ENCODE measurements at regions not wholly inside any gene's neighbourhood (a gene's known extent, or its start where the extent isn't known, plus 50 kb on each side); places are given as distances from the start of the nearest gene placed in this dataset.

DNA sequence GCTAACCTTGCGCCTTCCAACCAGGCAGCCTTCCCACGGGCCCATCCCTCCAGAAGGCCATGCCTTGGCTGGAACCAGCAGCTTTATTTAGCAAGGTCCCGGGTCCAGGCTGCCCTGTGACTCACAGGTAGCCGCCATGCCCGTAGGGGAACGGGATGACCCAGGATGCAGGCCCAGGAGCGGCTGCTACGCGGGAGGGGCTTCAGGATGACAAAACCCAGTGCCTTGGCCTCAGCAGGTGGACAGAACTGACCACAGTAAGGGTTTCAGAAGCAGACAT is 63.3 kb downstream of the RTP5 start:
- H3K27ac ChIP-seq (ENCODE audit: low read depth, low read length) = no peak overlapping the region
- H3K27me3 ChIP-seq (ENCODE audit: control insufficient read depth in 5 of 5, insufficient read depth in 4 of 5, low read length in 5 of 5) = peaks cover 0 to 3% (median 0%) of the 10 kb centered on the region in 5 donors
- H3K4me3 ChIP-seq (ENCODE audit: low read depth in 1 of 5, low read length in 5 of 5) = no peak overlapping the region
- no peaks in the 10 kb centered on the region for H3K36me3 ChIP-seq (ENCODE audit: control insufficient read depth in 5 of 5, insufficient read depth in 5 of 5, low read length in 5 of 5)
- H3K9me3 ChIP-seq (ENCODE audit: control insufficient read depth in 5 of 5, low read length in 5 of 5) = no peaks in the 10 kb centered on the region
- H3K4me1 ChIP-seq (ENCODE audit: control insufficient read depth in 5 of 5, insufficient read depth in 5 of 5, low read length in 5 of 5) = peaks cover 0 to 3% (median 0%) of the 10 kb centered on the region in 5 donors
- no peak overlapping the region for H3K9ac ChIP-seq (ENCODE audit: low read length in 5 of 5)

DNA sequence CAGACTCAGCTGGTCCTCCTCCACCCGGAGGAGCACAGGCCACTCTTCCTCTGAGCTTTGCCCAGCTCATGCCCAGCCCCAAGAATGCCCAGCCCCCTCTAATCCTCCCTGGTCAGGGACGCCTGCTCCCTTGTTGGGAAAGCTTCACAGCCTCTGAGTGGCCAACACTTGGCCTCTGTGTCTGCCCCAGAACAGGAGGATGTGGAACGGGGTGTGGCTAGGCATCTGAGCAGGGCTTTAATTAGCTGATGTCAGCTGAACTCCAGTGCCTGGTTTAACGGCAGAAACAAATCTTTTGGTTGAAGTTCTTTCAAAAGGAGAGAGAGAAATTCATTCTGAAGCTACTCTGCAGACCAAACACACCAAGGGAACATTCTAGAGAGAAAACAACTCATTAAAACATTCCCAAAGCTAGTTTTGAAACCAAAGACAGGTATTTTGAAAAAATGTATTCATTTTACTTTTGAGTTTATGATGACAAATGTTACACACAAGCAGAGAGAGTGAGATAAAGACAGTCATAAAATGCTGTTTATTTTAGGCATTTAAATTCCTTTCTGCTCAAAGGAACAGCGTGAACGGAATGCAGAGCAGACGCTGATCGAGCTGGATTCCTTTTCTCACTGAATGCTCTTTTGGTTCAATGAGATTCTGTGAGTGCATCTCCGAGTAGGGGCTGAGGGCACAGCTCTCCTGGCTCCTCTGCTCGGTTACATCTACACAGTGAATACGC is 63.8 kb downstream of the RTP5 start:
- Histone ChIP-seq H3K4me3 (ENCODE audit: low read depth in 1 of 5, low read length in 5 of 5) (no peak overlapping the region), H3K27ac (ENCODE audit: low read depth, low read length) (no peak overlapping the region), H3K36me3 (ENCODE audit: control insufficient read depth in 5 of 5, insufficient read depth in 5 of 5, low read length in 5 of 5) (no peaks in the 10 kb centered on the region), H3K4me1 (ENCODE audit: control insufficient read depth in 5 of 5, insufficient read depth in 5 of 5, low read length in 5 of 5) (peaks cover 0 to 3% (median 0%) of the 10 kb centered on the region in 5 donors), H3K9ac (ENCODE audit: low read length in 5 of 5) (no peak overlapping the region), H3K27me3 (ENCODE audit: control insufficient read depth in 5 of 5, insufficient read depth in 4 of 5, low read length in 5 of 5) (peaks cover 0 to 3% (median 0%) of the 10 kb centered on the region in 5 donors), H3K9me3 (ENCODE audit: control insufficient read depth in 5 of 5, low read length in 5 of 5) (no peaks in the 10 kb centered on the region)

DNA sequence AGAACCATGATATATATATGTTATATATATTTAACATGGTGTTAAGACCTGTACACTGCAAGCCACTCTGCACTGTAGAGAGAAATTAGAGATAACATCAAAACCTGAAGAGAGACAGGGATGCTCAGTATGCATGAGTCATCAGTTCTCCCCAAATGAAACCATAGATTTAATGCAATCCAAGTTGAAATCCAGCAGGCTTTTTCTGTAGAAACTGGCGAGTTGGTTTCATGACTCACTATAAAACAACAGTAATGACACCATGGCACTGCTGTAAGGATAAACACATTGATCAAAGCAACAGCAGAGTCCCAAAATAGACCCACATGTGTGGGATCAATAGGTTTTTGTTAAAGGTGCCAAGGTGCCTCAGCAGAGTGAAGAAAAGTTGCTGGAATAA is 65.8 kb downstream of the RTP5 start:
- Histone ChIP-seq H3K27ac (ENCODE audit: low read depth, low read length) (no peak overlapping the region), H3K9me3 (ENCODE audit: control insufficient read depth in 5 of 5, low read length in 5 of 5) (peaks cover 0 to under 1% (median 0%) of the 10 kb centered on the region in 5 donors), H3K4me1 (ENCODE audit: control insufficient read depth in 5 of 5, insufficient read depth in 5 of 5, low read length in 5 of 5) (peaks cover 0 to 10% (median 0%) of the 10 kb centered on the region in 5 donors), H3K36me3 (ENCODE audit: control insufficient read depth in 5 of 5, insufficient read depth in 5 of 5, low read length in 5 of 5) (no peaks in the 10 kb centered on the region), H3K4me3 (ENCODE audit: low read depth in 1 of 5, low read length in 5 of 5) (no peak overlapping the region), H3K9ac (ENCODE audit: low read length in 5 of 5) (no peak overlapping the region), H3K27me3 (ENCODE audit: control insufficient read depth in 5 of 5, insufficient read depth in 4 of 5, low read length in 5 of 5) (peaks cover 0 to 3% (median 0%) of the 10 kb centered on the region in 5 donors)

DNA sequence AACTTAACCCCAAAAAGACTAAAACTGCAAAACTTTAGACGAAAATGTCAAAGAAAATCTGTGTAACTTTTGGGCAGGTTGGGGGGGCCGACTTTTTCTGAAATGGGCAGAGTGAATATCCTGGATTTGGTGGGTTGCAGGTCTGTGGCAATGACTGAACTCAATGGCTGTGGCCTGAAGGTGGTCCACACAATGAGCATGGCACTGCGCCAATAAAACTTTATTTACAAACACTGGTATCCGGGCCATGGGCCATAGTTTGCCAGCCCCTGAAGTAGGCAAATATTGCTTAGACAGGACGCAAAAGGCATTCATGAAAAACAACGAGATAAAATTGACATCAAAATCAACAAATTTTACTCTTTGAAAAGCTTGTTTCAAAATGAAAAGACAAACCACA is 66.2 kb downstream of the RTP5 start:
- H3K27ac ChIP-seq (ENCODE audit: low read depth, low read length) = no peak overlapping the region

DNA sequence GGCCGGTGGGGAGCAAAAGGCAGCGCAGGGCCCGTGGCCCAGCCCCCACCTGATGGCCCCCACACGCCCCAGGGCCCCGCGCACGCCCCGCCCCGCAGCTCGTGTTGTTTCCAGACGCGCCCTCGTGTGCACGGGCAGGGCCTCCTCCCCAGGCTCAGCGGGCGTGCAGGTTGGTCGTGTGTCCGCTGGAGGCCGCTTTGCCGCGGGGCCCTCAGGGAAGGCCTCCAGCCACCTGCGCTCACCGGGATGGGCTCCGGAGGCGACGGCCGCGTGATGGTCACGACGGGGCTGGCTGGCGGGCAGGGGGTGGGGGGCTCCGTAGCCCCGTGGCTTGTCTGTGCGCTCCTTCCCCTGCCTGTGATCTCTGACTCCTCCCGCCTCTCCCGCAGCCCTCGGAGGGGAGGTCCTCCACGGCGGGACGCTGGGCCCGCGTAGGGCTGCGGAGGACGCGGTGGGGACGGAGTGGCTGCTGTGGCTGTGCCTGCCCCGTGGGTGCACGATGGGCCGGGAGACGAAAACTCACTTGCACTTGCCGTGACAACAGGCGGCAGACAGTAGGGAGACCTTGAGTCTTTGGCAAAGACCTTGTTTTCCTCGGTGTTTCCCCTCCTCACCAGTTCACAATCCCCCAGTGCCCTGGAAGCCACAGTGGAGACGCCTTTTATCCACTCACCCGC is 67.1 kb downstream of the RTP5 start:
- H3K27ac ChIP-seq (ENCODE audit: low read depth, low read length) = no peak overlapping the region
- H3K9me3 ChIP-seq (ENCODE audit: control insufficient read depth in 5 of 5, low read length in 5 of 5) = peaks cover 0 to 2% (median 0%) of the 10 kb centered on the region in 5 donors
- H3K4me3 ChIP-seq (ENCODE audit: low read depth in 1 of 5, low read length in 5 of 5) = no peak overlapping the region
- H3K36me3 ChIP-seq (ENCODE audit: control insufficient read depth in 5 of 5, insufficient read depth in 5 of 5, low read length in 5 of 5) = no peaks in the 10 kb centered on the region
- peaks cover 0 to 11% (median 5%) of the 10 kb centered on the region in 5 donors for H3K4me1 ChIP-seq (ENCODE audit: control insufficient read depth in 5 of 5, insufficient read depth in 5 of 5, low read length in 5 of 5)
- H3K9ac ChIP-seq (ENCODE audit: low read length in 5 of 5) = no peak overlapping the region
- H3K27me3 ChIP-seq (ENCODE audit: control insufficient read depth in 5 of 5, insufficient read depth in 4 of 5, low read length in 5 of 5) = peaks cover 0 to 3% (median 0%) of the 10 kb centered on the region in 5 donors

More for the DNA sequence above, 66.2 kb downstream of the RTP5 start:
- no peak overlapping the region for H3K4me3 ChIP-seq (ENCODE audit: low read depth in 1 of 5, low read length in 5 of 5)
- peaks cover 0 to 10% (median 0%) of the 10 kb centered on the region in 5 donors for H3K4me1 ChIP-seq (ENCODE audit: control insufficient read depth in 5 of 5, insufficient read depth in 5 of 5, low read length in 5 of 5)
- H3K27me3 ChIP-seq (ENCODE audit: control insufficient read depth in 5 of 5, insufficient read depth in 4 of 5, low read length in 5 of 5) = peaks cover 0 to 3% (median 0%) of the 10 kb centered on the region in 5 donors
- H3K9ac ChIP-seq (ENCODE audit: low read length in 5 of 5) = no peak overlapping the region
- H3K36me3 ChIP-seq (ENCODE audit: control insufficient read depth in 5 of 5, insufficient read depth in 5 of 5, low read length in 5 of 5) = no peaks in the 10 kb centered on the region
- peaks cover 0 to 2% (median 0%) of the 10 kb centered on the region in 5 donors for H3K9me3 ChIP-seq (ENCODE audit: control insufficient read depth in 5 of 5, low read length in 5 of 5)

DNA sequence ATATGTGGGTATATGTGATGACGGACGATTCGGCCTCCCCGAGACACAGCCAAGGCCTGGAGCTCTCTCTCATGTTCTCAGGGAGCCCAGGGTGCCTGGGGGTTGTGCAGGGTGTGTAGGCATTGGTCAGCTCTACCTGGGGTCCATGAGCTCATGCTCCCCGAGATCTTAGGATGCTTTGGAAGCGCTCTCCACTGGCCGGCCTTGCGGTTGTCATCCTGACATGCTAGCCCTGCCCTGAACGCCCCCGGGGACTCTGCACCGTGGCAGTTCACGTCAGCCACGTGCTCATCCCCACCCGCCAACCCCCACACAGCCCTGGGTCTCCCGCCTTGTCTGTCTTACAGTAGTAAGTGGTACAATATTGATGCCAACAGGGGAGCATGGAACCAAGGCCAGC is 67.8 kb downstream of the RTP5 start:
- H3K9ac ChIP-seq (ENCODE audit: low read length in 5 of 5) = no peak overlapping the region
- peaks cover 0 to 14% (median 10%) of the 10 kb centered on the region in 5 donors for H3K4me1 ChIP-seq (ENCODE audit: control insufficient read depth in 5 of 5, insufficient read depth in 5 of 5, low read length in 5 of 5)
- no peak overlapping the region for H3K27ac ChIP-seq (ENCODE audit: low read depth, low read length)
- H3K4me3 ChIP-seq (ENCODE audit: low read depth in 1 of 5, low read length in 5 of 5) = no peak overlapping the region
- H3K36me3 ChIP-seq (ENCODE audit: control insufficient read depth in 5 of 5, insufficient read depth in 5 of 5, low read length in 5 of 5) = no peaks in the 10 kb centered on the region
- H3K27me3 ChIP-seq (ENCODE audit: control insufficient read depth in 5 of 5, insufficient read depth in 4 of 5, low read length in 5 of 5) = peaks cover 0 to 3% (median 0%) of the 10 kb centered on the region in 5 donors
- peaks cover 0 to 2% (median 0%) of the 10 kb centered on the region in 5 donors for H3K9me3 ChIP-seq (ENCODE audit: control insufficient read depth in 5 of 5, low read length in 5 of 5)

DNA sequence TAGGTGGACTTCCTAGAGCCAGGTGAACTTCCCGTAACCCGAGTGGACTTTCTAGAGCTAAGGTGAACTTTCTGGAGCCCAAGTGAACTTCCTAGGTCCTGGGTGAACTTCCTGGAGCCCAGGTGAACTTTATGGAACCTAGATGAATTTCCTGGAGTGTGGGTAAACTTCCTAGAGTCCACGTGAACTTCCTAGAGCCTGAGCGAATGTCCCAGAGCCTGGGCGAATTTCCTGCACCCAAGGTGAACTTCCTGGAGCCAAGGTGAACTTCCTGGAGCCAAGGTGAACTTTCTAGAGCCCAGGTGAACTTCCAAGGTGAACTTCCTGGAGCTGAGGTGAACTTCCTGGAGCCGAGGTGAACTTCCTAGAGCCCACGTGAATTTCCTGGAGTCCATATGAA is 70.0 kb downstream of the RTP5 start:
- Histone ChIP-seq H3K4me3 (ENCODE audit: low read depth in 1 of 5, low read length in 5 of 5) (no peak overlapping the region), H3K9ac (ENCODE audit: low read length in 5 of 5) (peak overlapping the region in 1 of 5 donors; percentile 52)

DNA sequence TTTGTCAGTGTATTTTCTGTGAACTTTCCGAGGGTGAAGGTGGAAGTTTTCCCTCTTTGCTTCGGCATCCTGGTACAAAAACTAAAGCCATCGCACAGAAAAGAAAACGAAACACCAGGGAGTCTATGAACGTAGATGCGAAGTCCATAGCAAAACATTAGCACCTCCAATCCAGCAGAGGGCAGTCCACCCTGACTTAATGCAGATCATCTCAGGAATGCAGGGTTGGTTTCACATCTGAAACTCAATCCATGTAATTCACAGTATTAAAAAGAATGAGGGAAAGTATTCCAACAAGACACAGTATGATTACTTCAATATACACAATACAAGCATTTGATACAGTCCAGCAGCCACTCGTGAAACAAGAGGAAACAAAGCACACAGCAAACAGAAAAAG is 70.8 kb downstream of the RTP5 start:
- no peak overlapping the region for H3K4me3 ChIP-seq (ENCODE audit: low read depth in 1 of 5, low read length in 5 of 5)
- no peak overlapping the region for H3K9ac ChIP-seq (ENCODE audit: low read length in 5 of 5)

More for the DNA sequence above, 70.0 kb downstream of the RTP5 start:
- H3K4me1 ChIP-seq (ENCODE audit: control insufficient read depth in 5 of 5, insufficient read depth in 5 of 5, low read length in 5 of 5) = peaks cover 0 to 15% (median 10%) of the 10 kb centered on the region in 5 donors
- H3K9me3 ChIP-seq (ENCODE audit: control insufficient read depth in 5 of 5, low read length in 5 of 5) = peaks cover 0 to 2% (median 0%) of the 10 kb centered on the region in 5 donors
- no peaks in the 10 kb centered on the region for H3K36me3 ChIP-seq (ENCODE audit: control insufficient read depth in 5 of 5, insufficient read depth in 5 of 5, low read length in 5 of 5)
- peaks cover 0 to 6% (median 0%) of the 10 kb centered on the region in 5 donors for H3K27me3 ChIP-seq (ENCODE audit: control insufficient read depth in 5 of 5, insufficient read depth in 4 of 5, low read length in 5 of 5)
- H3K27ac ChIP-seq (ENCODE audit: low read depth, low read length) = no peak overlapping the region

DNA sequence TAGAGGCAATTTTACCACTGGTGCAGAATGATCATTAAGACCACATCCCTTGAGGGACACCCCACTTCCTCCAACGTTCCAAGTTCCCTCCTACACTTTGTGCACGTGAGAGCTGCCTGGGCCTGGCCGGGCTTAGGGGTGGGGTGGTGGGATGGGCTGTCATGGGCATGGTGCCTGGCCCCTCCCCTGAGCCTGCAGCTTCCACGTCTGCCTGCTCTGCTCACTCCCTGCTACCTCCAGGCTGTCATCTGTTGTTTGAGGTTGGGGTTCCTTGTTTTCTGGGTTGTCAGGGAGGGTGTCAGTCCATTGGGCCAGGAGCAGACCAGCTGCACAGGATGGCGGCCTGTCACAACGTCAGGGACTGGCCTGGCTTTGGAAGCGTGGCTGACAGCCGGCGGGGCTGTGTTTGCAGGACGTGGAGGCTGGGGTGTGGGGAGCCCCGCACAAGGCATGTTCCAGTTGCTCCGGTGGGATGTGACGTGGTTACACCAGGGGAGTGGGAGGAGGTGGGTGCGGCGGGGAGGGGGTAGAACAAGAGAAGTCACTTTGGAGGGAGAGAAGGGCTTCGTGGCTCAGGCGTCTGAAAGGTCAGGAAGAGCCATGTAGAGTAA is 72.3 kb downstream of the RTP5 start:
- H3K4me3 ChIP-seq (ENCODE audit: low read depth in 1 of 5, low read length in 5 of 5) = peak overlapping the region in 1 of 5 donors; percentile 16
- H3K27ac ChIP-seq (ENCODE audit: low read depth, low read length) = no peak overlapping the region
- peaks cover 2 to 16% (median 10%) of the 10 kb centered on the region in 5 donors for H3K4me1 ChIP-seq (ENCODE audit: control insufficient read depth in 5 of 5, insufficient read depth in 5 of 5, low read length in 5 of 5)
- no peaks in the 10 kb centered on the region for H3K36me3 ChIP-seq (ENCODE audit: control insufficient read depth in 5 of 5, insufficient read depth in 5 of 5, low read length in 5 of 5)
- peaks cover 3 to 8% (median 4%) of the 10 kb centered on the region in 5 donors for H3K27me3 ChIP-seq (ENCODE audit: control insufficient read depth in 5 of 5, insufficient read depth in 4 of 5, low read length in 5 of 5)
- H3K9ac ChIP-seq (ENCODE audit: low read length in 5 of 5) = peak overlapping the region in 1 of 5 donors; percentile 57
- peaks cover 0 to 2% (median 0%) of the 10 kb centered on the region in 5 donors for H3K9me3 ChIP-seq (ENCODE audit: control insufficient read depth in 5 of 5, low read length in 5 of 5)

More for the DNA sequence above, 70.8 kb downstream of the RTP5 start:
- Histone ChIP-seq H3K4me1 (ENCODE audit: control insufficient read depth in 5 of 5, insufficient read depth in 5 of 5, low read length in 5 of 5) (peaks cover 0 to 15% (median 10%) of the 10 kb centered on the region in 5 donors), H3K27me3 (ENCODE audit: control insufficient read depth in 5 of 5, insufficient read depth in 4 of 5, low read length in 5 of 5) (peaks cover 0 to 6% (median 0%) of the 10 kb centered on the region in 5 donors), H3K27ac (ENCODE audit: low read depth, low read length) (no peak overlapping the region), H3K36me3 (ENCODE audit: control insufficient read depth in 5 of 5, insufficient read depth in 5 of 5, low read length in 5 of 5) (no peaks in the 10 kb centered on the region), H3K9me3 (ENCODE audit: control insufficient read depth in 5 of 5, low read length in 5 of 5) (peaks cover 0 to 2% (median 0%) of the 10 kb centered on the region in 5 donors)
